HEK293 (cell line): ENCODE measurements at regions not wholly inside any gene's neighbourhood (a gene's known extent, or its start where the extent isn't known, plus 50 kb on each side); places are given as distances from the start of the nearest gene placed in this dataset.

Source experiments
- CTCF ChIA-PET: fragments of 350-600 bp; formaldehyde crosslinking; extraction: SDS; loops from one replicate; lab custom pipeline; 2021; ENCODE audit warnings: antibody characterized with exemption; lab: Yijun Ruan, JAX
- POLR2A ChIA-PET: fragments of 300-600 bp; formaldehyde crosslinking; extraction: SDS; loops from one replicate; lab custom pipeline; 2020; ENCODE audit warnings: antibody characterized with exemption, inconsistent platforms; lab: Yijun Ruan, JAX
- H3K27ac ChIP-seq: fragments of 200-500 bp; sonication (Bioruptor generic); 2 replicates; pipeline ENCODE4 v1.5.1; 2014; ENCODE audit warnings: low read depth, low read length, control low read depth, inconsistent platforms; ENCODE audit errors: extremely low read depth
- H3K36me3 ChIP-seq, 2 experiments: fragments of 200-500 bp in 1 of 2; sonication (Bioruptor generic) in 1 of 2; 1 replicate in 1 of 2; 2 replicates in 1 of 2; pipeline ENCODE4 v1.5.1; 2014 to 2017; ENCODE audit warnings: inconsistent platforms in 2 of 2, low read length in 2 of 2; ENCODE audit not compliant: control insufficient read depth in 2 of 2, insufficient read depth in 1 of 2
- H3K4me1 ChIP-seq: fragments of 200-500 bp; sonication (Bioruptor generic); 2 replicates; pipeline ENCODE4 v1.5.1; 2014; ENCODE audit warnings: mild to moderate bottlenecking, low read length, inconsistent platforms; ENCODE audit not compliant: control insufficient read depth, insufficient read depth
- H3K4me3 ChIP-seq: 2 replicates; pipeline ENCODE4 v1.5.1; 2011; ENCODE audit warnings: low read depth, mild to moderate bottlenecking, control low read depth, low read length, moderate library complexity
- H3K9me3 ChIP-seq: fragments of 200-500 bp; sonication (Bioruptor generic); 2 replicates; pipeline ENCODE4 v1.5.1; 2014; ENCODE audit warnings: low read depth, low read length, inconsistent platforms; ENCODE audit not compliant: control insufficient read depth, insufficient read depth
- BCL11A ChIP-seq: fragments of 450-650 bp; formaldehyde crosslinking; IDR thresholded peaks from 2 replicates; pipeline ENCODE4 v1.5.1; 2016; ENCODE audit warnings: low read depth, missing biosample characterization, missing genetic modification characterization
- FEZF1 ChIP-seq: fragments of 450-650 bp; formaldehyde crosslinking; IDR thresholded peaks from 2 replicates; pipeline ENCODE4 v1.5.1; 2016; ENCODE audit warnings: missing biosample characterization, missing genetic modification characterization
- GLIS2 ChIP-seq: fragments of 450-650 bp; formaldehyde crosslinking; IDR thresholded peaks from 2 replicates; pipeline ENCODE4 v1.5.1; 2016; ENCODE audit warnings: missing biosample characterization, missing genetic modification characterization
- IKZF3 ChIP-seq: fragments of 450-650 bp; IDR thresholded peaks from 2 replicates; pipeline ENCODE4 v1.5.0; 2018; ENCODE audit warnings: missing biosample characterization, mild to moderate bottlenecking, missing genetic modification characterization, moderate library complexity
- PRDM10 ChIP-seq: fragments of 450-650 bp; formaldehyde crosslinking; IDR thresholded peaks from 2 replicates; pipeline ENCODE4 v1.5.1; 2016; ENCODE audit warnings: missing biosample characterization, missing genetic modification characterization
- SALL2 ChIP-seq: fragments of 450-650 bp; formaldehyde crosslinking; IDR thresholded peaks from 2 replicates; pipeline ENCODE4 v1.5.0; 2017; ENCODE audit warnings: missing biosample characterization, mild to moderate bottlenecking, missing genetic modification characterization, borderline replicate concordance
- SP3 ChIP-seq: fragments of 450-650 bp; formaldehyde crosslinking; IDR thresholded peaks from 2 replicates; pipeline ENCODE4 v1.5.1; 2016; ENCODE audit warnings: missing biosample characterization, missing genetic modification characterization
- TCF7L2 ChIP-seq: IDR thresholded peaks from 2 replicates; pipeline ENCODE4 v1.6.1; 2011; ENCODE audit warnings: low read depth, mild to moderate bottlenecking, inconsistent platforms, low read length, moderate library complexity, borderline replicate concordance
- TRIM28 ChIP-seq: IDR thresholded peaks from 2 replicates; pipeline ENCODE4 v1.6.1; 2011; ENCODE audit warnings: low read length, control low read depth, borderline replicate concordance
- ZNF16 ChIP-seq: fragments of 450-650 bp; formaldehyde crosslinking; IDR thresholded peaks from 2 replicates; pipeline ENCODE4 v1.5.1; 2016; ENCODE audit warnings: low read depth, missing biosample characterization, missing genetic modification characterization
- ZNF274 ChIP-seq, 2 experiments: fragments of 200-500 bp in 1 of 2; fragments of 450-650 bp in 1 of 2; sonication (Bioruptor generic) in 1 of 2; formaldehyde crosslinking in 1 of 2; IDR thresholded peaks; 2 replicates each; pipeline versions ENCODE4 v1.5.1 to v1.6.1; 2014 to 2016; ENCODE audit warnings: borderline replicate concordance in 1 of 2, inconsistent platforms in 1 of 2, low read length in 1 of 2, missing biosample characterization in 1 of 2, missing genetic modification characterization in 1 of 2
- ZNF335 ChIP-seq: fragments of 450-650 bp; formaldehyde crosslinking; conservative IDR thresholded peaks from 2 replicates; pipeline ENCODE4 v1.5.1; 2016; ENCODE audit warnings: missing biosample characterization, missing genetic modification characterization
- ZNF341 ChIP-seq: fragments of 450-650 bp; formaldehyde crosslinking; IDR thresholded peaks from 2 replicates; pipeline ENCODE4; 2016; ENCODE audit warnings: low read depth, missing biosample characterization, missing genetic modification characterization
- ZNF404 ChIP-seq: fragments of 450-650 bp; formaldehyde crosslinking; IDR thresholded peaks from 2 replicates; pipeline ENCODE4 v1.5.1; 2017; ENCODE audit warnings: missing biosample characterization, missing genetic modification characterization
- ZNF585B ChIP-seq: fragments of 450-650 bp; formaldehyde crosslinking; IDR thresholded peaks from 2 replicates; pipeline ENCODE4 v1.5.1; 2016; ENCODE audit warnings: missing biosample characterization, missing genetic modification characterization
- ZNF658 ChIP-seq: fragments of 450-650 bp; formaldehyde crosslinking; IDR thresholded peaks from 2 replicates; pipeline ENCODE4; 2016; ENCODE audit warnings: missing biosample characterization, missing genetic modification characterization
- ZNF664 ChIP-seq: fragments of 450-650 bp; formaldehyde crosslinking; IDR thresholded peaks from 2 replicates; pipeline ENCODE4 v1.5.1; 2016; ENCODE audit warnings: missing biosample characterization, missing genetic modification characterization
- TF ChIP-seq, protein P1 (sequence below): fragments of 450-650 bp; formaldehyde crosslinking; IDR thresholded peaks from 2 replicates; pipeline ENCODE4 v1.5.1; 2016; ENCODE audit warnings: missing biosample characterization, missing genetic modification characterization
- TF ChIP-seq, protein P2 (sequence below): fragments of 450-650 bp; formaldehyde crosslinking; IDR thresholded peaks from 2 replicates; pipeline ENCODE4 v1.5.1; 2016; ENCODE audit warnings: missing biosample characterization, missing genetic modification characterization
- TF ChIP-seq, protein P3 (sequence below): fragments of 450-650 bp; formaldehyde crosslinking; optimal IDR thresholded peaks from 2 replicates; pipeline ENCODE3; 2016; ENCODE audit warnings: missing biosample characterization, mild to moderate bottlenecking, missing genetic modification characterization

GRCh38 chr2:172232708-172233396 lies 130.2 kb upstream of the DLX2 start (continued):
- TF ChIP-seq ZNF335 (tag by site-specific recombination) (no peak), ZNF664 (tag by site-specific recombination) (no peak)

- no peak overlapping the region for H3K27ac ChIP-seq
- no peaks in the 10 kb centered on the region for H3K4me1 ChIP-seq
- H3K9me3 ChIP-seq: no peaks in the 10 kb centered on the region
- CTCF ChIA-PET: no interaction called here
- no peak for TF ChIP-seq PRDM10 (tag by site-specific recombination)
- no peak for TF ChIP-seq IKZF3
- no peak for TF ChIP-seq ZNF274 (IDR thresholded peaks at IDR 0.05; ENCODE audit: low read length)
- no peak for TF ChIP-seq ZNF274 (tag by site-specific recombination; IDR thresholded peaks at IDR 0.05; ENCODE audit: borderline replicate concordance)
- no peak for TF ChIP-seq BCL11A
- no peak for TF ChIP-seq ZNF658 (tag by site-specific recombination)
- TF ChIP-seq ZNF16 (tag by site-specific recombination): no peak
- TF ChIP-seq, protein P1, sequence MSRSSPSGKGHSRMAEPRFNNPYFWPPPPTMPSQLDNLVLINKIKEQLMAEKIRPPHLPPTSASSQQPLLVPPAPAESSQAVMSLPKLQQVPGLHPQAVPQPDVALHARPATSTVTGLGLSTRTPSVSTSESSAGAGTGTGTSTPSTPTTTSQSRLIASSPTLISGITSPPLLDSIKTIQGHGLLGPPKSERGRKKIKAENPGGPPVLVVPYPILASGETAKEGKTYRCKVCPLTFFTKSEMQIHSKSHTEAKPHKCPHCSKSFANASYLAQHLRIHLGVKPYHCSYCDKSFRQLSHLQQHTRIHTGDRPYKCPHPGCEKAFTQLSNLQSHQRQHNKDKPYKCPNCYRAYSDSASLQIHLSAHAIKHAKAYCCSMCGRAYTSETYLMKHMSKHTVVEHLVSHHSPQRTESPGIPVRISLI: no peak
- TF ChIP-seq SP3 (tag by site-specific recombination): no peak
- no peak overlapping the region for H3K4me3 ChIP-seq
- POLR2A ChIA-PET: no interaction called here
- H3K36me3 ChIP-seq: no peaks in the 10 kb centered on the region
These were observed 131.5 kb upstream of the DLX2 start for GRCh38 chr2:172233987-172234715.

DNA sequence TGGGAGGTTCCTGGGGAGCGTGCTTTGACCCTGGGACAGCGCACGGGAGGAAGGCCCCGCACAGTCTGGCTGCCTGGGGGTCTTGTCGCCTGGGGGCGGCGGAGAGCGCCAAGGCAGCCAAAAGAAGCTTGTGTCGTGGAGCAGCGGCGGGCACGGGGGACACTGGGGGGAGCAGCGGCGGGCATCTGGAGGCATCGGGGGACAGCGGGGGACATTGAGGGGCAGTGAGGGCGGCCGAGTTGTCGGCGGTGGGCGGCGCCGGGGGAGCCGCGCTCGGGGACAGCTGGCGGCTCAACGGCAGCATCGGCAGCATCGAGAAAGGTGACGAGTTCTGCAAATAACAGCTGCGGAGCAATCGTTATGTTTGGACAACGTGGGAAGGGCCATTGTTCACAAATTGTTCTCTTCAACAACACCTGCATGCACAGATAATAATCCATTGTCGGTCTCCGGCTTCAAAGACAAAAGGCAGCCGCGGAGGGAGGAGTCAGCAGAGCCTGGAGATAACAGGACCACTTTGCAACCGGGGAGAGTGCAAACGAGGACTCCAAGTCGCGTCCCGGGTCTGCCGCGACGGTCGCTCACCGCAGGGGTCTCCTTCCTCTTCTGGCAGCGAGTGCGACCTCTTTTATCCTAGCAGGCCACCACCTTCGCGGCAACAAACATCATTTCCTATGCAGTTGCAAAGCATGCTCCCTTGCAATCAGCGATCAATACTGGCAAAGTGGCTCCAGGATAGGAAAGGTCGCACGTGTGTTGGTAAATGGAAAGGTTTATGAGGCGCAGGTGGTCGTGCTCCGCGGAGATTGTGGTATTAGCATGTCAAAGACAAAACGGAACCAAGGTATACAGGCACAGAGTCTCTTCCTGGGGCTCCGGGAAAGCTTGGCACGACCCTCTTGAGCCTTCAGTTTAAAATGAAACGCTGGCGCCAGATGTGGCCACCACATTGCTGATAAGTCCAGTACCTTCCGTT lies 132.3 kb upstream of the DLX2 start:
- Histone ChIP-seq H3K36me3 (no peaks in the 10 kb centered on the region), H3K9me3 (no peaks in the 10 kb centered on the region), H3K4me3 (no peak overlapping the region), H3K27ac (no peak overlapping the region), H3K4me1 (no peaks in the 10 kb centered on the region)
- ChIA-PET POLR2A (no interaction called here), CTCF (interaction anchor here (1.4 kb wide), 1 partner anchor 8 kb away, joined by 3 read pairs; no protein-coding TSS in a partner anchor)
- TF ChIP-seq FEZF1: no peak
- TF ChIP-seq ZNF335 (tag by site-specific recombination): peak; percentile 64
- TF ChIP-seq TRIM28: 0 out of 2 replicates have a peak, but pooled peaks have one; percentile 25
- TF ChIP-seq ZNF341: peak; percentile 67
- no peak for TF ChIP-seq ZNF585B (tag by site-specific recombination)
- TF ChIP-seq, protein P2, sequence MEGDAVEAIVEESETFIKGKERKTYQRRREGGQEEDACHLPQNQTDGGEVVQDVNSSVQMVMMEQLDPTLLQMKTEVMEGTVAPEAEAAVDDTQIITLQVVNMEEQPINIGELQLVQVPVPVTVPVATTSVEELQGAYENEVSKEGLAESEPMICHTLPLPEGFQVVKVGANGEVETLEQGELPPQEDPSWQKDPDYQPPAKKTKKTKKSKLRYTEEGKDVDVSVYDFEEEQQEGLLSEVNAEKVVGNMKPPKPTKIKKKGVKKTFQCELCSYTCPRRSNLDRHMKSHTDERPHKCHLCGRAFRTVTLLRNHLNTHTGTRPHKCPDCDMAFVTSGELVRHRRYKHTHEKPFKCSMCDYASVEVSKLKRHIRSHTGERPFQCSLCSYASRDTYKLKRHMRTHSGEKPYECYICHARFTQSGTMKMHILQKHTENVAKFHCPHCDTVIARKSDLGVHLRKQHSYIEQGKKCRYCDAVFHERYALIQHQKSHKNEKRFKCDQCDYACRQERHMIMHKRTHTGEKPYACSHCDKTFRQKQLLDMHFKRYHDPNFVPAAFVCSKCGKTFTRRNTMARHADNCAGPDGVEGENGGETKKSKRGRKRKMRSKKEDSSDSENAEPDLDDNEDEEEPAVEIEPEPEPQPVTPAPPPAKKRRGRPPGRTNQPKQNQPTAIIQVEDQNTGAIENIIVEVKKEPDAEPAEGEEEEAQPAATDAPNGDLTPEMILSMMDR (tag by site-specific recombination): peak; percentile 79
- TF ChIP-seq GLIS2: peak; percentile 49; the same call in 1 of the 2 replicates
- TF ChIP-seq SALL2: no peak
- TF ChIP-seq, protein P3, sequence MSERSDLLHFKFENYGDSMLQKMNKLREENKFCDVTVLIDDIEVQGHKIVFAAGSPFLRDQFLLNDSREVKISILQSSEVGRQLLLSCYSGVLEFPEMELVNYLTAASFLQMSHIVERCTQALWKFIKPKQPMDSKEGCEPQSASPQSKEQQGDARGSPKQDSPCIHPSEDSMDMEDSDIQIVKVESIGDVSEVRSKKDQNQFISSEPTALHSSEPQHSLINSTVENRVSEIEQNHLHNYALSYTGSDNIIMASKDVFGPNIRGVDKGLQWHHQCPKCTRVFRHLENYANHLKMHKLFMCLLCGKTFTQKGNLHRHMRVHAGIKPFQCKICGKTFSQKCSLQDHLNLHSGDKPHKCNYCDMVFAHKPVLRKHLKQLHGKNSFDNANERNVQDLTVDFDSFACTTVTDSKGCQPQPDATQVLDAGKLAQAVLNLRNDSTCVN (tag by site-specific recombination): peak; percentile 8
- TF ChIP-seq ZNF404 (tag by site-specific recombination): no peak
- peak; percentile 73; the same call in 1 of the 2 replicates for TF ChIP-seq TCF7L2
